BLaER1 treated with 17β-estradiol and CSF1 and Interleukin-3, amounts not matched to agents 10 nM and 100 nM (cell line): ENCODE measurements at regions not wholly inside any gene's neighbourhood (a gene's known extent, or its start where the extent isn't known, plus 50 kb on each side); places are given as distances from the start of the nearest gene placed in this dataset.

Experiments
- H3K27ac ChIP-seq, 11 experiments: shearing (Covaris generic); formaldehyde crosslinking; 2 replicates each; pipeline ENCODE4 v1.8.1; 2022
- H3K27me3 ChIP-seq, 11 experiments: shearing (Covaris generic); formaldehyde crosslinking; 2 replicates each; pipeline ENCODE4 v1.8.1; 2022
- H3K36me3 ChIP-seq, 11 experiments: shearing (Covaris generic); formaldehyde crosslinking; 2 replicates each; pipeline ENCODE4 v1.8.1; 2022
- H3K4me1 ChIP-seq, 10 experiments: shearing (Covaris generic); formaldehyde crosslinking; 2 replicates each; pipeline ENCODE4 v1.8.1; 2022
- H3K4me2 ChIP-seq, 11 experiments: shearing (Covaris generic); formaldehyde crosslinking; 2 replicates each; pipeline ENCODE4 v1.8.1; 2022
- H3K4me3 ChIP-seq, 10 experiments: shearing (Covaris generic); formaldehyde crosslinking; 2 replicates each; pipeline ENCODE4 v1.8.1; 2022
- H3K9ac ChIP-seq, 11 experiments: shearing (Covaris generic); formaldehyde crosslinking; 2 replicates each; pipeline ENCODE4 v1.8.1; 2022
- H3K9me3 ChIP-seq, 11 experiments: shearing (Covaris generic); formaldehyde crosslinking; replicated peaks in 1 of 11; 2 replicates each; pipeline ENCODE4 v1.8.1; 2022
- H4K20me1 ChIP-seq, 11 experiments: shearing (Covaris generic); formaldehyde crosslinking; 2 replicates each; pipeline ENCODE4 v1.8.1; 2022
- Cebpa-rat ChIP-seq, 11 experiments: shearing (Covaris generic); IDR thresholded peaks; 2 replicates each; pipeline ENCODE4 v1.8.1; 2022

- no peaks in the 10 kb centered on the region for H3K9me3 ChIP-seq
- H3K27ac ChIP-seq: peak overlapping the region in 1 of 11 experiments; percentile 8; a peak in 1 of 22 replicates
- H3K4me2 ChIP-seq: peak overlapping the region in 2 of 11 experiments; percentile 22 to 35; a peak in 3 of 22 replicates
- H4K20me1 ChIP-seq: no peaks in the 10 kb centered on the region
- no peak overlapping the region for H3K4me3 ChIP-seq
- no peak overlapping the region for H3K9ac ChIP-seq
- no peaks in the 10 kb centered on the region for H3K36me3 ChIP-seq
- H3K27me3 ChIP-seq: no peaks in the 10 kb centered on the region
- H3K4me1 ChIP-seq: peaks cover 0 to 18% (median 1%) of the 10 kb centered on the region in 10 experiments; a peak in 10 of 20 replicates
- no peak for TF ChIP-seq Cebpa-rat (IDR thresholded peaks at IDR 0.05)
Measured at GRCh38 chr4:123817025-123817688, 420.6 kb downstream of the SPRY1 start.

- no peak overlapping the region for H3K27ac ChIP-seq
- H3K27me3 ChIP-seq: no peaks in the 10 kb centered on the region
- TF ChIP-seq Cebpa-rat (IDR thresholded peaks at IDR 0.05): no peak
- H3K4me3 ChIP-seq: no peak overlapping the region
- H3K9ac ChIP-seq: no peak overlapping the region
- H4K20me1 ChIP-seq: no peaks in the 10 kb centered on the region
- H3K4me1 ChIP-seq: peaks cover 0 to 16% (median 0%) of the 10 kb centered on the region in 10 experiments; a peak in 4 of 20 replicates
- H3K4me2 ChIP-seq: no peak overlapping the region
- no peaks in the 10 kb centered on the region for H3K36me3 ChIP-seq
- H3K9me3 ChIP-seq: no peaks in the 10 kb centered on the region
Measured at GRCh38 chr4:123819362-123820035, 422.9 kb downstream of the SPRY1 start.

- H3K4me1 ChIP-seq: peaks cover 0 to 9% (median 0%) of the 10 kb centered on the region in 10 experiments; a peak in 4 of 20 replicates
- no peak overlapping the region for H3K4me3 ChIP-seq
- H3K9me3 ChIP-seq: no peaks in the 10 kb centered on the region
- no peaks in the 10 kb centered on the region for H3K27me3 ChIP-seq
- H3K36me3 ChIP-seq: no peaks in the 10 kb centered on the region
- no peak for TF ChIP-seq Cebpa-rat (IDR thresholded peaks at IDR 0.05)
- no peaks in the 10 kb centered on the region for H4K20me1 ChIP-seq
- H3K4me2 ChIP-seq: no peak overlapping the region
- H3K9ac ChIP-seq: no peak overlapping the region
- no peak overlapping the region for H3K27ac ChIP-seq
Measured at GRCh38 chr4:123821861-123822260, 425.3 kb downstream of the SPRY1 start.

DNA sequence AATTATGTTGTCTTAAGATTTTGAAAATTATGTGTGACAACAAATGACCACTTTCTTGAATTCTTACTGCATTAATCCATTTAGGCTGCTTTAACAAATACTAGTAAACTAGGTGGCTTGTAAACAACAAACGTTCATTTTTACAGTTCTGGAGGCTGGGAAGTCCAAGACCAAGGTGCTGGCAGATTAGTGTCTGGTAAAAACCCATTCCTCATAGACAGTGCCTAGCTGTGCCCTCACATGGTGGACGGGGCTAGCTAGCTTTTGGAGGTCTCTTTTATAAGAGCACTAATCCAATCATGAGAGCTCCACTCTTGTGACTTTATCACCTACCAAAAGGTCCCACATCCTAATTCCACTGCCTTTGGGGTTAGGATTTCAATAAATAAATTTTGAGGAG is 425.8 kb downstream of the SPRY1 start:
- no peaks in the 10 kb centered on the region for H4K20me1 ChIP-seq
- no peak overlapping the region for H3K4me2 ChIP-seq
- H3K27me3 ChIP-seq: no peaks in the 10 kb centered on the region
- no peak overlapping the region for H3K9ac ChIP-seq
- no peak overlapping the region for H3K27ac ChIP-seq
- H3K9me3 ChIP-seq: no peaks in the 10 kb centered on the region
- H3K4me3 ChIP-seq: no peak overlapping the region
- H3K4me1 ChIP-seq: peaks cover 0 to 4% (median 0%) of the 10 kb centered on the region in 10 experiments; a peak in 3 of 20 replicates
- TF ChIP-seq Cebpa-rat (IDR thresholded peaks at IDR 0.05): no peak
- no peaks in the 10 kb centered on the region for H3K36me3 ChIP-seq

- Histone ChIP-seq H4K20me1 (no peaks in the 10 kb centered on the region), H3K27me3 (no peaks in the 10 kb centered on the region), H3K36me3 (no peaks in the 10 kb centered on the region), H3K4me2 (no peak overlapping the region), H3K27ac (no peak overlapping the region), H3K4me3 (no peak overlapping the region), H3K9ac (no peak overlapping the region), H3K9me3 (no peaks in the 10 kb centered on the region), H3K4me1 (no peaks in the 10 kb centered on the region)
- TF ChIP-seq Cebpa-rat (IDR thresholded peaks at IDR 0.05): no peak
Measured at GRCh38 chr4:123823244-123823643, 426.6 kb downstream of the SPRY1 start.

GRCh38 chr4:123824524-123824923 is 427.9 kb downstream of the SPRY1 start:
- TF ChIP-seq Cebpa-rat (IDR thresholded peaks at IDR 0.05): no peak

GRCh38 chr4:123825596-123826291 is 429.1 kb downstream of the SPRY1 start:
- Histone ChIP-seq H3K9me3 (no peaks in the 10 kb centered on the region), H3K4me1 (no peaks in the 10 kb centered on the region), H3K27ac (no peak overlapping the region), H3K9ac (no peak overlapping the region), H3K36me3 (no peaks in the 10 kb centered on the region), H3K27me3 (no peaks in the 10 kb centered on the region), H3K4me2 (no peak overlapping the region), H4K20me1 (no peaks in the 10 kb centered on the region), H3K4me3 (no peak overlapping the region)
- TF ChIP-seq Cebpa-rat (IDR thresholded peaks at IDR 0.05): no peak

More at GRCh38 chr4:123824524-123824923, 427.9 kb downstream of the SPRY1 start:
- no peak overlapping the region for H3K4me2 ChIP-seq
- H4K20me1 ChIP-seq: no peaks in the 10 kb centered on the region
- no peaks in the 10 kb centered on the region for H3K27me3 ChIP-seq
- no peaks in the 10 kb centered on the region for H3K36me3 ChIP-seq
- no peak overlapping the region for H3K4me3 ChIP-seq
- no peak overlapping the region for H3K9ac ChIP-seq
- H3K27ac ChIP-seq: no peak overlapping the region
- no peaks in the 10 kb centered on the region for H3K4me1 ChIP-seq
- no peaks in the 10 kb centered on the region for H3K9me3 ChIP-seq

GRCh38 chr4:123826896-123827295 is 430.3 kb downstream of the SPRY1 start:
- no peak for TF ChIP-seq Cebpa-rat (IDR thresholded peaks at IDR 0.05)
- H3K4me1 ChIP-seq: no peaks in the 10 kb centered on the region

DNA sequence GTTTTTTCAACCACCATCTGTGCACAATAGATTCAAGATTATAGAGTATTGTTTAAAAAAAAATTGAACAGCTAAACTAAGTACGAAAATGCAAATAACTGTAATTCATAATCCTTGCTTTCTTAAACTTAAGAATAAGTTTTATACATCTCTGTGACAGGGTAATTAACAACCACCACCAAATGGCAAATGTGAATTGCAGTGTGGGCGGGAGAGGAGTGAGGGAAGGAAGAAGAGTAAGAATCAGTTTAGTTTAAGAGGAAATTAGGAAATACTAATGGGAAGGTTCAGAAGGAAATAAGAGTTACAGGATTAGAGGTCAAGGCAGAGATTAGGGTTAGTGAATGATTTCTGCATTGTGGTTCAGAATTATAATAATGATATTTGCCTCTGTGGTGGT is 430.9 kb downstream of the SPRY1 start:
- Histone ChIP-seq H3K27me3 (no peaks in the 10 kb centered on the region), H3K4me2 (no peak overlapping the region), H3K27ac (no peak overlapping the region), H3K4me1 (no peaks in the 10 kb centered on the region), H3K36me3 (no peaks in the 10 kb centered on the region), H4K20me1 (no peaks in the 10 kb centered on the region), H3K9ac (no peak overlapping the region), H3K4me3 (no peak overlapping the region), H3K9me3 (no peaks in the 10 kb centered on the region)
- TF ChIP-seq Cebpa-rat (IDR thresholded peaks at IDR 0.05): no peak

More at GRCh38 chr4:123826896-123827295, 430.3 kb downstream of the SPRY1 start:
- Histone ChIP-seq H3K9ac (no peak overlapping the region), H3K27me3 (no peaks in the 10 kb centered on the region), H3K9me3 (no peaks in the 10 kb centered on the region), H3K4me2 (no peak overlapping the region), H4K20me1 (no peaks in the 10 kb centered on the region), H3K27ac (no peak overlapping the region), H3K4me3 (no peak overlapping the region), H3K36me3 (no peaks in the 10 kb centered on the region)
